ENCODE measurements at regions not wholly inside any gene's neighbourhood (a gene's known extent, or its start where the extent isn't known, plus 50 kb on each side); places are given as distances from the start of the nearest gene placed in this dataset.

- Histone ChIP-seq H3K9me3 (ENCODE audit: control insufficient read depth, insufficient read depth, low read depth, low read length) (no peaks in the 10 kb centered on the region), H3K4me1 (ENCODE audit: control insufficient read depth, insufficient read depth, low read length) (peaks cover 96% of the 10 kb centered on the region), H3K4me3 (ENCODE audit: low read depth in 2 of 2, low read length in 2 of 2) (no peak overlapping the region), H3K36me3 (ENCODE audit: control insufficient read depth, insufficient read depth, low read length) (no peaks in the 10 kb centered on the region), H3K27me3 (ENCODE audit: control insufficient read depth, insufficient read depth, low read length) (no peaks in the 10 kb centered on the region), H3K27ac (ENCODE audit: low read length) (peak overlapping the region; percentile 100)
- ChIA-PET CTCF (interaction anchor here (0.6 to 1.0 kb wide), 3 partner anchors 10 to 1262 kb away, joined by 3 to 10 read pairs (median 4); no protein-coding TSS in a partner anchor), POLR2A (interaction anchor here (0.7 to 1.5 kb wide), 6 partner anchors 11 to 363 kb away, joined by 3 to 5 read pairs (median 4); no protein-coding TSS in a partner anchor)
- TF ChIP-seq, protein P1, sequence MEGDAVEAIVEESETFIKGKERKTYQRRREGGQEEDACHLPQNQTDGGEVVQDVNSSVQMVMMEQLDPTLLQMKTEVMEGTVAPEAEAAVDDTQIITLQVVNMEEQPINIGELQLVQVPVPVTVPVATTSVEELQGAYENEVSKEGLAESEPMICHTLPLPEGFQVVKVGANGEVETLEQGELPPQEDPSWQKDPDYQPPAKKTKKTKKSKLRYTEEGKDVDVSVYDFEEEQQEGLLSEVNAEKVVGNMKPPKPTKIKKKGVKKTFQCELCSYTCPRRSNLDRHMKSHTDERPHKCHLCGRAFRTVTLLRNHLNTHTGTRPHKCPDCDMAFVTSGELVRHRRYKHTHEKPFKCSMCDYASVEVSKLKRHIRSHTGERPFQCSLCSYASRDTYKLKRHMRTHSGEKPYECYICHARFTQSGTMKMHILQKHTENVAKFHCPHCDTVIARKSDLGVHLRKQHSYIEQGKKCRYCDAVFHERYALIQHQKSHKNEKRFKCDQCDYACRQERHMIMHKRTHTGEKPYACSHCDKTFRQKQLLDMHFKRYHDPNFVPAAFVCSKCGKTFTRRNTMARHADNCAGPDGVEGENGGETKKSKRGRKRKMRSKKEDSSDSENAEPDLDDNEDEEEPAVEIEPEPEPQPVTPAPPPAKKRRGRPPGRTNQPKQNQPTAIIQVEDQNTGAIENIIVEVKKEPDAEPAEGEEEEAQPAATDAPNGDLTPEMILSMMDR (IDR thresholded peaks at IDR 0.05), result no peak
- TF ChIP-seq, protein P2, sequence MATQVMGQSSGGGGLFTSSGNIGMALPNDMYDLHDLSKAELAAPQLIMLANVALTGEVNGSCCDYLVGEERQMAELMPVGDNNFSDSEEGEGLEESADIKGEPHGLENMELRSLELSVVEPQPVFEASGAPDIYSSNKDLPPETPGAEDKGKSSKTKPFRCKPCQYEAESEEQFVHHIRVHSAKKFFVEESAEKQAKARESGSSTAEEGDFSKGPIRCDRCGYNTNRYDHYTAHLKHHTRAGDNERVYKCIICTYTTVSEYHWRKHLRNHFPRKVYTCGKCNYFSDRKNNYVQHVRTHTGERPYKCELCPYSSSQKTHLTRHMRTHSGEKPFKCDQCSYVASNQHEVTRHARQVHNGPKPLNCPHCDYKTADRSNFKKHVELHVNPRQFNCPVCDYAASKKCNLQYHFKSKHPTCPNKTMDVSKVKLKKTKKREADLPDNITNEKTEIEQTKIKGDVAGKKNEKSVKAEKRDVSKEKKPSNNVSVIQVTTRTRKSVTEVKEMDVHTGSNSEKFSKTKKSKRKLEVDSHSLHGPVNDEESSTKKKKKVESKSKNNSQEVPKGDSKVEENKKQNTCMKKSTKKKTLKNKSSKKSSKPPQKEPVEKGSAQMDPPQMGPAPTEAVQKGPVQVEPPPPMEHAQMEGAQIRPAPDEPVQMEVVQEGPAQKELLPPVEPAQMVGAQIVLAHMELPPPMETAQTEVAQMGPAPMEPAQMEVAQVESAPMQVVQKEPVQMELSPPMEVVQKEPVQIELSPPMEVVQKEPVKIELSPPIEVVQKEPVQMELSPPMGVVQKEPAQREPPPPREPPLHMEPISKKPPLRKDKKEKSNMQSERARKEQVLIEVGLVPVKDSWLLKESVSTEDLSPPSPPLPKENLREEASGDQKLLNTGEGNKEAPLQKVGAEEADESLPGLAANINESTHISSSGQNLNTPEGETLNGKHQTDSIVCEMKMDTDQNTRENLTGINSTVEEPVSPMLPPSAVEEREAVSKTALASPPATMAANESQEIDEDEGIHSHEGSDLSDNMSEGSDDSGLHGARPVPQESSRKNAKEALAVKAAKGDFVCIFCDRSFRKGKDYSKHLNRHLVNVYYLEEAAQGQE (IDR thresholded peaks at IDR 0.05; ENCODE audit: insufficient read depth in 1 of 2, low read depth in 2 of 2, low read length in 1 of 2), result no peak
- in situ Hi-C loops (cut with HindIII; ENCODE audit: low pct_unique_long_range_greater_than_20kb, low sequenced_read_pairs) (loop anchor here (25.0 kb wide), 1 partner anchor 239 kb away; no protein-coding TSS in a partner anchor), intact Hi-C loops (cut with micrococcal nuclease; ENCODE audit: unreplicated experiment) (loop anchor here (5.0 kb wide), 2 partner anchors 364 to 479 kb away; partner anchors contain the start of gene IRF2BP2)
- no TSS peak for BruUV-seq (replicated peaks)
- ATAC-seq (no peak), DNase-seq (ENCODE audit: low read depth, low spot score) (no peak)
These were observed 152.4 kb downstream of the TOMM20 start for GRCh38 chr1:234975941-234976860.

GRCh38 chr1:234975122-234975940, 153.3 kb downstream of the TOMM20 start:
- DNase-seq (ENCODE audit: low read depth, low spot score) (no peak), ATAC-seq (peak; percentile 79)
- peak overlapping the region; percentile 100 for H3K27ac ChIP-seq (ENCODE audit: low read length)
- intact Hi-C loops (cut with micrococcal nuclease; ENCODE audit: unreplicated experiment) (loop anchor here (5.0 kb wide), 2 partner anchors 363 to 478 kb away; partner anchors contain the start of gene IRF2BP2), in situ Hi-C loops (cut with HindIII; ENCODE audit: low pct_unique_long_range_greater_than_20kb, low sequenced_read_pairs) (loop anchor here (25.0 kb wide), 1 partner anchor 238 kb away; no protein-coding TSS in a partner anchor)
- H3K27me3 ChIP-seq (ENCODE audit: control insufficient read depth, insufficient read depth, low read length), result no peaks in the 10 kb centered on the region
- CTCF ChIA-PET, result interaction anchor here (0.6 kb wide), 3 partner anchors 9 to 231 kb away, joined by 3 read pairs; no protein-coding TSS in a partner anchor
- peaks cover 96% of the 10 kb centered on the region for H3K4me1 ChIP-seq (ENCODE audit: control insufficient read depth, insufficient read depth, low read length)
- H3K36me3 ChIP-seq (ENCODE audit: control insufficient read depth, insufficient read depth, low read length), result no peaks in the 10 kb centered on the region
- no TSS peak for BruUV-seq (replicated peaks)
- H3K4me3 ChIP-seq (ENCODE audit: low read depth in 2 of 2, low read length in 2 of 2), result no peak overlapping the region
- no peaks in the 10 kb centered on the region for H3K9me3 ChIP-seq (ENCODE audit: control insufficient read depth, insufficient read depth, low read depth, low read length)
- TF ChIP-seq SIN3A (IDR thresholded peaks at IDR 0.05; ENCODE audit: borderline replicate concordance, insufficient read depth, low read depth, low read length), result no peak
- peak; percentile 97 for TF ChIP-seq TCF7L2 (IDR thresholded peaks at IDR 0.05; ENCODE audit: low read depth, low read length)
- peak; percentile 87 for TF ChIP-seq POLR2AphosphoS5 (IDR thresholded peaks at IDR 0.05; ENCODE audit: low read depth, low read length)
- POLR2A ChIA-PET, result interaction anchor here (0.6 to 1.5 kb wide), 8 partner anchors 10 to 362 kb away, joined by 3 to 8 read pairs (median 4); no protein-coding TSS in a partner anchor

All from Panc1 (cell line).